CD4-positive, alpha-beta T cell (primary cell): ENCODE measurements at regions not wholly inside any gene's neighbourhood (a gene's known extent, or its start where the extent isn't known, plus 50 kb on each side); places are given as distances from the start of the nearest gene placed in this dataset.

Experiments used
- ATAC-seq: fragments of 200-7000 bp; cut with Tn5 transposase; one replicate; pipeline ENCODE4 v1.10.0; 2022; ENCODE audit warnings: mild to moderate bottlenecking; ENCODE audit not compliant: poor library complexity
- CTCF ChIA-PET: fragments of 350-600 bp; sonication (Branson Sonifier 250); formaldehyde crosslinking; loops from one replicate; lab custom pipeline; 2021; ENCODE audit warnings: antibody characterized with exemption, inconsistent platforms; lab: Charles Lee
- POLR2A ChIA-PET: fragments of 350-600 bp; sonication (Branson Sonifier 250); formaldehyde crosslinking; loops from one replicate; lab custom pipeline; 2021; ENCODE audit warnings: antibody characterized with exemption, inconsistent platforms; lab: Charles Lee
- DNase-seq, 14 experiments: peaks; one replicate each; pipeline ENCODE4 v3.0.0-alpha.2; 2013 to 2020; ENCODE audit warnings: mixed read lengths in 2 of 14
- H3K27ac ChIP-seq, 2 donors: one replicate each; pipeline versions ENCODE4 v1.5.1 to v1.7.0; 2013; ENCODE audit warnings: low read length in 2 of 2, low read depth in 1 of 2, mild to moderate bottlenecking in 1 of 2
- H3K27me3 ChIP-seq, 2 experiments: 1 replicate in 1 of 2; 2 replicates in 1 of 2; pipeline versions ENCODE4 v1.6.1 to v1.7.0; 2013; ENCODE audit warnings: low read length in 2 of 2, control low read depth in 1 of 2, mild to moderate bottlenecking in 1 of 2, moderate library complexity in 1 of 2; ENCODE audit not compliant: insufficient read depth in 2 of 2, control insufficient read depth in 1 of 2
- H3K36me3 ChIP-seq: one replicate; pipeline ENCODE4 v1.6.1; 2013; ENCODE audit warnings: low read length, control low read depth; ENCODE audit not compliant: insufficient read depth
- H3K4me1 ChIP-seq: one replicate; pipeline ENCODE4 v1.6.1; 2013; ENCODE audit warnings: low read length, control low read depth; ENCODE audit not compliant: insufficient read depth
- H3K4me3 ChIP-seq: one replicate; pipeline ENCODE4 v1.5.1; 2013; ENCODE audit warnings: mild to moderate bottlenecking, low read length, moderate library complexity
- H3K9me3 ChIP-seq, 2 experiments: 1 replicate in 1 of 2; 2 replicates in 1 of 2; pipeline versions ENCODE4 v1.6.1 to v1.7.0; 2013; ENCODE audit warnings: low read length in 2 of 2, mild to moderate bottlenecking in 2 of 2, control low read depth in 1 of 2, moderate library complexity in 1 of 2; ENCODE audit not compliant: control insufficient read depth in 1 of 2, insufficient read depth in 1 of 2
- H3K27ac Mint-ChIP-seq: one replicate; pipeline ENCODE4 v1.8.0; 2020; ENCODE audit warnings: mixed read lengths
- H3K27me3 Mint-ChIP-seq: one replicate; pipeline ENCODE4 v1.8.0; 2021; ENCODE audit warnings: mixed read lengths
- H3K36me3 Mint-ChIP-seq: one replicate; pipeline ENCODE4 v1.8.0; 2021; ENCODE audit warnings: low read depth, mixed read lengths
- H3K4me1 Mint-ChIP-seq: one replicate; pipeline ENCODE4 v1.8.0; 2021; ENCODE audit warnings: low read depth, mixed read lengths
- H3K4me3 Mint-ChIP-seq: one replicate; pipeline ENCODE4 v1.8.0; 2020; ENCODE audit warnings: mild to moderate bottlenecking, mixed read lengths
- H3K9me3 Mint-ChIP-seq: one replicate; pipeline ENCODE4 v1.8.0; 2020; ENCODE audit warnings: mixed read lengths
- CTCF ChIP-seq: fragments of 200-600 bp; IDR thresholded peaks from one replicate; pipeline ENCODE4 v1.8.0; 2022; ENCODE audit warnings: antibody characterized with exemption, mild to moderate bottlenecking
- intact Hi-C, 2 experiments: fragments of 100-400 bp; cut with DNase I in 1 of 2; cut with micrococcal nuclease in 1 of 2; formaldehyde crosslinking; loops; one replicate each; pipeline versions ENCODE4 v1.15.1 to v1.9.0; 2023 to 2025; cut with DNase I, micrococcal nuclease

GRCh38 chr2:224106794-224107193 is 67.7 kb upstream of the SERPINE2 start:
- no peaks in the 10 kb centered on the region for H3K9me3 ChIP-seq
- no peaks in the 10 kb centered on the region for H3K4me1 ChIP-seq
- peaks cover 0 to 7% of the 10 kb centered on the region in 2 experiments for H3K27me3 ChIP-seq
- Mint-ChIP-seq H3K4me1 (no peaks in the 10 kb centered on the region), H3K27ac (no peak overlapping the region), H3K4me3 (no peak overlapping the region), H3K36me3 (no peaks in the 10 kb centered on the region), H3K9me3 (no peaks in the 10 kb centered on the region), H3K27me3 (peaks cover 22% of the 10 kb centered on the region)
- ATAC-seq (no peak), DNase-seq (no peak)
- H3K27ac ChIP-seq = no peak overlapping the region
- H3K36me3 ChIP-seq = no peaks in the 10 kb centered on the region
- POLR2A ChIA-PET = no interaction called here
- no peak overlapping the region for H3K4me3 ChIP-seq
- TF ChIP-seq CTCF = no peak
- CTCF ChIA-PET = no interaction called here
- intact Hi-C loops = no loop called here

GRCh38 chr2:224104668-224105386 is 65.7 kb upstream of the SERPINE2 start:
- Mint-ChIP-seq H3K9me3 (no peaks in the 10 kb centered on the region), H3K27ac (no peak overlapping the region), H3K27me3 (peaks cover 28% of the 10 kb centered on the region), H3K4me3 (no peak overlapping the region), H3K4me1 (no peaks in the 10 kb centered on the region), H3K36me3 (no peaks in the 10 kb centered on the region)
- DNase-seq (no peak), ATAC-seq (no peak)
- Histone ChIP-seq H3K9me3 (no peaks in the 10 kb centered on the region), H3K4me1 (no peaks in the 10 kb centered on the region), H3K27ac (no peak overlapping the region), H3K27me3 (no peaks in the 10 kb centered on the region), H3K36me3 (no peaks in the 10 kb centered on the region), H3K4me3 (no peak overlapping the region)
- intact Hi-C loops = no loop called here
- ChIA-PET CTCF (no interaction called here), POLR2A (no interaction called here)
- no peak for TF ChIP-seq CTCF

GRCh38 chr2:224103651-224104050 is 64.6 kb upstream of the SERPINE2 start:
- Mint-ChIP-seq H3K4me3 (no peak overlapping the region), H3K27me3 (peaks cover 27% of the 10 kb centered on the region), H3K27ac (no peak overlapping the region), H3K9me3 (no peaks in the 10 kb centered on the region), H3K4me1 (no peaks in the 10 kb centered on the region), H3K36me3 (no peaks in the 10 kb centered on the region)
- Histone ChIP-seq H3K36me3 (no peaks in the 10 kb centered on the region), H3K27me3 (no peaks in the 10 kb centered on the region), H3K9me3 (no peaks in the 10 kb centered on the region), H3K27ac (no peak overlapping the region), H3K4me3 (no peak overlapping the region), H3K4me1 (no peaks in the 10 kb centered on the region)
- DNase-seq (no peak), ATAC-seq (no peak)
- POLR2A ChIA-PET = no interaction called here
- intact Hi-C loops = no loop called here
- TF ChIP-seq CTCF = no peak
- CTCF ChIA-PET = no interaction called here
